ENCODE measurements at regions not wholly inside any gene's neighbourhood (a gene's known extent, or its start where the extent isn't known, plus 50 kb on each side); places are given as distances from the start of the nearest gene placed in this dataset.

- no peak overlapping the region for H3K9ac ChIP-seq (ENCODE audit: low read length in 3 of 3)
- no peak overlapping the region for H3K27ac ChIP-seq (ENCODE audit: low read depth in 2 of 2, low read length in 2 of 2)
- H3K36me3 ChIP-seq (ENCODE audit: control insufficient read depth in 2 of 3, insufficient read depth in 3 of 3, low read length in 3 of 3), result no peaks in the 10 kb centered on the region
- no peaks in the 10 kb centered on the region for H3K4me1 ChIP-seq (ENCODE audit: control insufficient read depth in 2 of 3, insufficient read depth in 2 of 3, low read depth in 1 of 3, low read length in 3 of 3)
- no peaks in the 10 kb centered on the region for H3K9me3 ChIP-seq (ENCODE audit: control insufficient read depth in 2 of 3, insufficient read depth in 1 of 3, low read length in 3 of 3)
- DNase-seq (peak in 1 of 5 donors; percentile 24), FAIRE-seq (no peak)
- H3K27me3 ChIP-seq (ENCODE audit: control insufficient read depth, insufficient read depth, low read length), result no peaks in the 10 kb centered on the region
- no peak overlapping the region for H3K4me3 ChIP-seq (ENCODE audit: low read length in 3 of 3)
- no peak for TF ChIP-seq CTCF (IDR thresholded peaks at IDR 0.05; ENCODE audit: borderline replicate concordance, extremely low read depth, insufficient read depth)
- intact Hi-C loops (cut with DNase I), result no loop called here
These were observed 150.3 kb downstream of the INHBB start for GRCh38 chr2:120496235-120496634.

GRCh38 chr2:120496759-120497158, 150.8 kb downstream of the INHBB start:
- DNase-seq (peak in 1 of 5 donors; percentile 56), FAIRE-seq (no peak)
- TF ChIP-seq CTCF (IDR thresholded peaks at IDR 0.05; ENCODE audit: borderline replicate concordance, extremely low read depth, insufficient read depth), result no peak
- Histone ChIP-seq H3K9me3 (ENCODE audit: control insufficient read depth in 2 of 3, insufficient read depth in 1 of 3, low read length in 3 of 3) (no peaks in the 10 kb centered on the region), H3K9ac (ENCODE audit: low read length in 3 of 3) (no peak overlapping the region), H3K27ac (ENCODE audit: low read depth in 2 of 2, low read length in 2 of 2) (no peak overlapping the region), H3K4me3 (ENCODE audit: low read length in 3 of 3) (no peak overlapping the region), H3K36me3 (ENCODE audit: control insufficient read depth in 2 of 3, insufficient read depth in 3 of 3, low read length in 3 of 3) (no peaks in the 10 kb centered on the region), H3K4me1 (ENCODE audit: control insufficient read depth in 2 of 3, insufficient read depth in 2 of 3, low read depth in 1 of 3, low read length in 3 of 3) (no peaks in the 10 kb centered on the region), H3K27me3 (ENCODE audit: control insufficient read depth, insufficient read depth, low read length) (no peaks in the 10 kb centered on the region)
- intact Hi-C loops (cut with DNase I), result no loop called here

- Histone ChIP-seq H3K36me3 (ENCODE audit: control insufficient read depth in 2 of 3, insufficient read depth in 3 of 3, low read length in 3 of 3) (no peaks in the 10 kb centered on the region), H3K9ac (ENCODE audit: low read length in 3 of 3) (no peak overlapping the region), H3K9me3 (ENCODE audit: control insufficient read depth in 2 of 3, insufficient read depth in 1 of 3, low read length in 3 of 3) (no peaks in the 10 kb centered on the region), H3K27ac (ENCODE audit: low read depth in 2 of 2, low read length in 2 of 2) (no peak overlapping the region), H3K4me1 (ENCODE audit: control insufficient read depth in 2 of 3, insufficient read depth in 2 of 3, low read depth in 1 of 3, low read length in 3 of 3) (no peaks in the 10 kb centered on the region), H3K4me3 (ENCODE audit: low read length in 3 of 3) (no peak overlapping the region), H3K27me3 (ENCODE audit: control insufficient read depth, insufficient read depth, low read length) (no peaks in the 10 kb centered on the region)
- DNase-seq (peak in 1 of 5 donors; percentile 50), FAIRE-seq (no peak)
- no peak for TF ChIP-seq CTCF (IDR thresholded peaks at IDR 0.05; ENCODE audit: borderline replicate concordance, extremely low read depth, insufficient read depth)
- intact Hi-C loops (cut with DNase I), result no loop called here
These were observed 151.5 kb downstream of the INHBB start for GRCh38 chr2:120497261-120497977.

GRCh38 chr2:120498121-120498520, 152.2 kb downstream of the INHBB start:
- Histone ChIP-seq H3K4me1 (ENCODE audit: control insufficient read depth in 2 of 3, insufficient read depth in 2 of 3, low read depth in 1 of 3, low read length in 3 of 3) (no peaks in the 10 kb centered on the region), H3K9me3 (ENCODE audit: control insufficient read depth in 2 of 3, insufficient read depth in 1 of 3, low read length in 3 of 3) (no peaks in the 10 kb centered on the region), H3K27ac (ENCODE audit: low read depth in 2 of 2, low read length in 2 of 2) (no peak overlapping the region), H3K27me3 (ENCODE audit: control insufficient read depth, insufficient read depth, low read length) (no peaks in the 10 kb centered on the region), H3K9ac (ENCODE audit: low read length in 3 of 3) (no peak overlapping the region), H3K4me3 (ENCODE audit: low read length in 3 of 3) (no peak overlapping the region), H3K36me3 (ENCODE audit: control insufficient read depth in 2 of 3, insufficient read depth in 3 of 3, low read length in 3 of 3) (no peaks in the 10 kb centered on the region)
- FAIRE-seq (no peak), DNase-seq (no peak)
- no peak for TF ChIP-seq CTCF (IDR thresholded peaks at IDR 0.05; ENCODE audit: borderline replicate concordance, extremely low read depth, insufficient read depth)
- intact Hi-C loops (cut with DNase I), result no loop called here

Measured in kidney (tissue), 13 donors.